GM12878 (cell line): ENCODE measurements at regions not wholly inside any gene's neighbourhood (a gene's known extent, or its start where the extent isn't known, plus 50 kb on each side); places are given as distances from the start of the nearest gene placed in this dataset.

ENCODE experiments used
- ATAC-seq: fragments of 200-7000 bp; cut with Tn5 transposase; 3 replicates; pipeline ENCODE4 v1.9.1; 2020; ENCODE audit warnings: mild to moderate bottlenecking, moderate library complexity
- BruUV-seq: library from RNA; stranded (reverse); fragments of 400-500 nt; replicated peaks from 2 replicates; lab custom pipeline; 2021; lab: Mats Ljungman, UMichigan
- CTCF ChIA-PET: fragments of 300-600 bp; sonication (Branson Sonifier 250); formaldehyde crosslinking; extraction: SDS; loops from one replicate; lab custom pipeline; 2021; ENCODE audit warnings: inconsistent platforms; lab: Yijun Ruan, JAX
- POLR2A ChIA-PET: fragments of 350-600 bp; formaldehyde crosslinking; extraction: SDS; loops from one replicate; lab custom pipeline; 2021; ENCODE audit warnings: inconsistent platforms; lab: Charles Lee
- RAD21 ChIA-PET: fragments of 300-600 bp; sonication (Branson Sonifier 250); formaldehyde crosslinking; loops from one replicate; lab custom pipeline; 2023; ENCODE audit warnings: antibody characterized with exemption; ENCODE audit not compliant: unreplicated experiment; lab: Charles Lee
- SMC1A ChIA-PET: fragments of 300-600 bp; sonication (Branson Sonifier 250); formaldehyde crosslinking; loops from one replicate; lab custom pipeline; 2023; ENCODE audit not compliant: unreplicated experiment, uncharacterized antibody; lab: Charles Lee
- DNase-seq: peaks from one replicate; pipeline ENCODE4 v3.0.0-alpha.2; 2011; ENCODE audit warnings: low read depth, low spot score
- FAIRE-seq: peaks from 3 replicates; lab custom pipeline; 2011; peaks lifted over from hg19 to GRCh38; lab: Jason Lieb, UNC
- H2AFZ ChIP-seq: 2 replicates; pipeline ENCODE4 v1.6.0; 2011; ENCODE audit warnings: low read depth, low read length, control low read depth; ENCODE audit not compliant: control insufficient read depth
- H3K27ac ChIP-seq: 2 replicates; pipeline ENCODE4 v1.5.1; 2011; ENCODE audit warnings: control low read depth; ENCODE audit not compliant: control insufficient read depth, insufficient read depth
- H3K27me3 ChIP-seq, 2 experiments: replicated peaks in 1 of 2; 2 replicates each; pipeline versions ENCODE4 v1.6.0 to v1.6.1; 2011; ENCODE audit warnings: low read length in 1 of 2; ENCODE audit not compliant: control insufficient read depth in 2 of 2, insufficient read depth in 2 of 2
- H3K36me3 ChIP-seq, 2 experiments: 2 replicates each; pipeline ENCODE4 v1.5.1; 2011; ENCODE audit warnings: low read length in 1 of 2; ENCODE audit not compliant: control insufficient read depth in 2 of 2, insufficient read depth in 2 of 2
- H3K4me1 ChIP-seq: 2 replicates; pipeline ENCODE4 v1.6.1; 2011; ENCODE audit warnings: mild to moderate bottlenecking, low read length, moderate library complexity, mixed read lengths; ENCODE audit not compliant: control insufficient read depth, insufficient read depth
- H3K4me2 ChIP-seq: 2 replicates; pipeline ENCODE4 v1.6.0; 2011; ENCODE audit warnings: control low read depth; ENCODE audit not compliant: control insufficient read depth, insufficient read depth
- H3K4me3 ChIP-seq: fragments of 200-600 bp; sonication (generic); 2 replicates; pipeline ENCODE4 v1.5.1; 2016
- H3K79me2 ChIP-seq: 2 replicates; pipeline ENCODE4 v1.6.0; 2011; ENCODE audit warnings: low read length; ENCODE audit not compliant: control insufficient read depth, insufficient read depth
- H3K9ac ChIP-seq: 2 replicates; pipeline ENCODE4 v1.8.0; 2011; ENCODE audit warnings: low read length, control low read depth, mixed read lengths; ENCODE audit not compliant: control insufficient read depth, insufficient read depth
- H3K9me3 ChIP-seq: replicated peaks from 3 replicates; pipeline ENCODE4 v1.5.1; 2011; ENCODE audit warnings: mild to moderate bottlenecking, low read length; ENCODE audit not compliant: control insufficient read depth, insufficient read depth
- H4K20me1 ChIP-seq: 2 replicates; pipeline ENCODE4 v1.6.0; 2011; ENCODE audit not compliant: control insufficient read depth, insufficient read depth
- CTCF ChIP-seq, 3 experiments: IDR thresholded peaks in 2 of 3; conservative IDR thresholded peaks in 1 of 3; 2 replicates each; pipeline ENCODE4 v1.5.1; 2011; ENCODE audit warnings: low read depth in 3 of 3, low read length in 3 of 3, mild to moderate bottlenecking in 3 of 3, control low read depth in 2 of 3, moderate library complexity in 2 of 3, inconsistent platforms in 1 of 3, mixed read lengths in 1 of 3; ENCODE audit not compliant: control insufficient read depth in 2 of 3, insufficient read depth in 1 of 3; ENCODE audit errors: extremely low read depth in 1 of 3
- POLR2AphosphoS2 ChIP-seq: IDR thresholded peaks from 2 replicates; pipeline ENCODE4 v1.6.1; 2011; ENCODE audit warnings: low read depth, mild to moderate bottlenecking, low read length, improper control_type of control experiment, moderate library complexity
- REST ChIP-seq: IDR thresholded peaks from 2 replicates; pipeline ENCODE4 v1.6.1; 2012; ENCODE audit warnings: mild to moderate bottlenecking, low read depth, low read length
- SMAD1 ChIP-seq: fragments of 450-650 bp; IDR thresholded peaks from 2 replicates; pipeline ENCODE4 v1.6.1; 2018; ENCODE audit warnings: mild to moderate bottlenecking, low read depth; ENCODE audit not compliant: partially characterized antibody
- SREBF1 ChIP-seq: IDR thresholded peaks from 2 replicates; pipeline ENCODE4 v1.6.1; 2012; ENCODE audit warnings: mild to moderate bottlenecking, low read length
- WGBS: methylation state at CpG from one replicate; pipeline ENCODE4 v1.1.6; 2016; ENCODE audit warnings: low lambda C conversion rate; ENCODE audit not compliant: insufficient replicate concordance, insufficient coverage; ENCODE audit errors: missing lambda C conversion rate; 5-methylcytosine and 5-hydroxymethylcytosine counted together
- in situ Hi-C: fragments of 300-500 bp; cut with MboI; formaldehyde crosslinking; loops from 9 replicates; pipeline ENCODE4 v1.14.3; 2018; ENCODE audit warnings: mixed read lengths
- intact Hi-C: fragments of 100-400 bp; cut with micrococcal nuclease; formaldehyde crosslinking; loops from one replicate; pipeline ENCODE4 v1.14.2; 2022; ENCODE audit not compliant: unreplicated experiment

- Histone ChIP-seq H3K79me2 (no peaks in the 10 kb centered on the region), H3K9me3 (no peaks in the 10 kb centered on the region), H3K9ac (no peak overlapping the region), H3K4me1 (no peaks in the 10 kb centered on the region), H2AFZ (no peak overlapping the region), H3K27me3 (no peaks in the 10 kb centered on the region), H4K20me1 (no peaks in the 10 kb centered on the region), H3K27ac (no peak overlapping the region), H3K36me3 (no peaks in the 10 kb centered on the region), H3K4me3 (no peak overlapping the region), H3K4me2 (no peak overlapping the region)
- RAD21 ChIA-PET: no interaction called here
- in situ Hi-C loops: no loop called here
- ATAC-seq (no peak), DNase-seq (no peak), FAIRE-seq (no peak)
- no TSS peak for BruUV-seq
- intact Hi-C loops: no loop called here
- CTCF ChIA-PET: interaction anchor here (1.9 kb wide), 1 partner anchor 9 kb away, joined by 4 read pairs; no protein-coding TSS in a partner anchor
- no peak for TF ChIP-seq SREBF1
- TF ChIP-seq CTCF (IDR thresholded peaks at IDR 0.05 in 2 of 3, conservative IDR thresholded peaks at IDR 0.05 in 1 of 3; ENCODE audit: control insufficient read depth in 2 of 3, extremely low read depth in 1 of 3, insufficient read depth in 1 of 3, low read depth in 3 of 3, low read length in 3 of 3): peak in 1 of 3 experiments; percentile 11; a peak in 1 of 6 replicates
- no peak for TF ChIP-seq POLR2AphosphoS2
- POLR2A ChIA-PET: no interaction called here
- 0% methylated on average over 2 of the region's 2 CpGs for WGBS
- SMC1A ChIA-PET: no interaction called here
Measured at GRCh38 chr14:51441001-51441400, 201.0 kb downstream of the TMX1 start.

- ATAC-seq: no peak
- SMC1A ChIA-PET: no interaction called here
- H3K36me3 ChIP-seq: no peaks in the 10 kb centered on the region
- in situ Hi-C loops: no loop called here
- H4K20me1 ChIP-seq: no peaks in the 10 kb centered on the region
- H3K4me3 ChIP-seq: no peak overlapping the region
- no peaks in the 10 kb centered on the region for H3K9me3 ChIP-seq
- H3K9ac ChIP-seq: no peak overlapping the region
- RAD21 ChIA-PET: no interaction called here
- no TSS peak for BruUV-seq
- 32% methylated on average over 2 of the region's 2 CpGs for WGBS
- no peak overlapping the region for H3K27ac ChIP-seq
- no peaks in the 10 kb centered on the region for H3K4me1 ChIP-seq
- no peak overlapping the region for H2AFZ ChIP-seq
- TF ChIP-seq SMAD1 (no peak), REST (no peak)
- H3K4me2 ChIP-seq: no peak overlapping the region
- H3K79me2 ChIP-seq: no peaks in the 10 kb centered on the region
- no peaks in the 10 kb centered on the region for H3K27me3 ChIP-seq
- intact Hi-C loops: no loop called here
- FAIRE-seq: no peak
- CTCF ChIA-PET: no interaction called here
- POLR2A ChIA-PET: no interaction called here
- DNase-seq: no peak
Measured at GRCh38 chr14:51442513-51443175, 202.6 kb downstream of the TMX1 start.
